Vagina (tissue), 2 donors: ENCODE measurements at regions not wholly inside any gene's neighbourhood (a gene's known extent, or its start where the extent isn't known, plus 50 kb on each side); places are given as distances from the start of the nearest gene placed in this dataset.
A peak's percentile ranks its signal among the peaks of the same experiment; 100 is the strongest.

Experiments used
- DNase-seq, 2 donors: peaks; one replicate each; pipeline ENCODE4 v3.0.0-alpha.2; 2017; ENCODE audit errors: extremely low spot score in 2 of 2
- H3K27ac ChIP-seq: fragments of 200-600 bp; sonication (generic); one replicate; pipeline ENCODE4 v1.5.1; 2019
- H3K27me3 ChIP-seq: fragments of 200-600 bp; sonication (generic); one replicate; pipeline ENCODE4 v1.5.1; 2019
- H3K36me3 ChIP-seq, 2 donors: fragments of 200-600 bp; sonication (generic); one replicate each; pipeline ENCODE4 v1.5.1; 2017 to 2019
- H3K4me1 ChIP-seq: fragments of 200-600 bp; sonication (generic); one replicate; pipeline ENCODE4 v1.5.1; 2019
- H3K4me3 ChIP-seq, 2 donors: fragments of 200-600 bp; sonication (generic); 1 replicate in 1 of 2; 2 replicates in 1 of 2; pipeline ENCODE4 v1.5.1; 2016 to 2019
- H3K9me3 ChIP-seq: fragments of 200-600 bp; sonication (generic); one replicate; pipeline ENCODE4 v1.5.1; 2019
- POLR2A ChIP-seq, 2 donors: fragments of 450-650 bp; IDR thresholded peaks; one replicate each; pipeline ENCODE4 v1.6.1; 2017; ENCODE audit warnings: antibody characterized with exemption in 2 of 2, mild to moderate bottlenecking in 2 of 2, moderate library complexity in 2 of 2
- POLR2AphosphoS5 ChIP-seq, 2 donors: sonication (generic); formaldehyde crosslinking; IDR thresholded peaks; one replicate each; pipeline ENCODE4 v1.9.0; 2017; ENCODE audit warnings: antibody characterized with exemption in 2 of 2, mild to moderate bottlenecking in 2 of 2, low read depth in 1 of 2; ENCODE audit not compliant: insufficient read depth in 1 of 2
- intact Hi-C: fragments of 100-400 bp; cut with DNase I; formaldehyde crosslinking; loops from one replicate; pipeline ENCODE4 v1.15.1; 2023
- TF ChIP-seq, protein P1 (sequence below), 3 experiments: fragments of 450-650 bp in 2 of 3; fragments of 200-600 bp in 1 of 3; sonication (generic) in 1 of 3; IDR thresholded peaks; one replicate each; pipeline ENCODE4 v1.5.1; 2017 to 2019; ENCODE audit warnings: antibody characterized with exemption in 3 of 3, mild to moderate bottlenecking in 2 of 3, moderate library complexity in 2 of 3

DNA sequence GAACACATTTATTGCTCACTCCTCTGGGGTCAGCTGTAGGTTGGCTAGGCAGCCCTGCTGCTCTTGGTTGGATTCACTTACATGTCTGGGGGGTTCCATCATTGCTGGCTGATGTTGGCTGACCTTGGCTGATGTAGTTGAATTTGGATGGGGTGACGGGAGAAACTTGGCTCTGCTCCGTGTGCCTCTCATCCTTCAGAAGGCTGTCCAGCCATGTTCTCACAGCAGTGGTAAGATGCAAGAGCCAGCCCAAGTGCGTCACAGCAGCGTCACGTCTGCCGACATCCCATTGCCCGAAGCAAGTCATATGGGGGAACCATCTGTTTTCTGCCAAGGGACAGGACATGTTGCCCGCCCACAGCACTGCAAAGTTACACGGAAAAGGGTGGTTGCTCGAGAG, 613.5 kb downstream of the MATN1 start:
- H3K36me3 ChIP-seq, result no peaks in the 10 kb centered on the region
- H3K4me1 ChIP-seq, result peaks cover 5% of the 10 kb centered on the region
- H3K9me3 ChIP-seq, result no peaks in the 10 kb centered on the region
- peak in 1 of 2 donors; percentile 90 for DNase-seq
- intact Hi-C loops, result no loop called here
- H3K27me3 ChIP-seq, result no peaks in the 10 kb centered on the region
- H3K27ac ChIP-seq, result no peak overlapping the region
- no peak overlapping the region for H3K4me3 ChIP-seq
- TF ChIP-seq POLR2AphosphoS5 (IDR thresholded peaks at IDR 0.05; ENCODE audit: insufficient read depth in 1 of 2, low read depth in 1 of 2) (peak in 1 of 2 donors; percentile 62), POLR2A (IDR thresholded peaks at IDR 0.05) (no peak)
- TF ChIP-seq, protein P1, sequence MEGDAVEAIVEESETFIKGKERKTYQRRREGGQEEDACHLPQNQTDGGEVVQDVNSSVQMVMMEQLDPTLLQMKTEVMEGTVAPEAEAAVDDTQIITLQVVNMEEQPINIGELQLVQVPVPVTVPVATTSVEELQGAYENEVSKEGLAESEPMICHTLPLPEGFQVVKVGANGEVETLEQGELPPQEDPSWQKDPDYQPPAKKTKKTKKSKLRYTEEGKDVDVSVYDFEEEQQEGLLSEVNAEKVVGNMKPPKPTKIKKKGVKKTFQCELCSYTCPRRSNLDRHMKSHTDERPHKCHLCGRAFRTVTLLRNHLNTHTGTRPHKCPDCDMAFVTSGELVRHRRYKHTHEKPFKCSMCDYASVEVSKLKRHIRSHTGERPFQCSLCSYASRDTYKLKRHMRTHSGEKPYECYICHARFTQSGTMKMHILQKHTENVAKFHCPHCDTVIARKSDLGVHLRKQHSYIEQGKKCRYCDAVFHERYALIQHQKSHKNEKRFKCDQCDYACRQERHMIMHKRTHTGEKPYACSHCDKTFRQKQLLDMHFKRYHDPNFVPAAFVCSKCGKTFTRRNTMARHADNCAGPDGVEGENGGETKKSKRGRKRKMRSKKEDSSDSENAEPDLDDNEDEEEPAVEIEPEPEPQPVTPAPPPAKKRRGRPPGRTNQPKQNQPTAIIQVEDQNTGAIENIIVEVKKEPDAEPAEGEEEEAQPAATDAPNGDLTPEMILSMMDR (IDR thresholded peaks at IDR 0.05), result no peak

DNA sequence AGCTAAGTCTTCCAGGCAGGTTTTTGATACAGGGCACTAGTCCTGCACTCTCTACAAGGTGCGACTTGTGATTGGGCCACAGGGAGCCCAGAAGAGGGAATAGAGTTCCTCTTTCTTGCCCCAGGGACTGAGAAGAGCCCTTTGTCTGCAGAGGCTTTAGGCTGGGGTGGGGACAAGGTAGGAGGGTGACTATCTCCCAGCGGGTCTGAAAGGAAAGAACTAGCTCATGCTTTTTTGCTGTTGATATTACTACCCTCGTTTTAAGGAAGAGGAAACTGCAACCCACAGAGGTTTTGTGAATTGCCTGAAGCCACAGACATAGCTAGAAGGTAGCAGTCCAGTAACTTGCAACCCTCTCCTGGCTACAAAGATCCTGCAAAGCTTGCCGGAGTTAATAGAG, 615.2 kb downstream of the MATN1 start:
- intact Hi-C loops, result no loop called here
- DNase-seq, result no peak
- Histone ChIP-seq H3K36me3 (no peaks in the 10 kb centered on the region), H3K27ac (no peak overlapping the region), H3K4me1 (peaks cover 5% of the 10 kb centered on the region), H3K4me3 (no peak overlapping the region), H3K27me3 (no peaks in the 10 kb centered on the region), H3K9me3 (no peaks in the 10 kb centered on the region)
- TF ChIP-seq, protein P1 (IDR thresholded peaks at IDR 0.05), result no peak
- TF ChIP-seq POLR2A (IDR thresholded peaks at IDR 0.05) (no peak), POLR2AphosphoS5 (IDR thresholded peaks at IDR 0.05; ENCODE audit: insufficient read depth in 1 of 2, low read depth in 1 of 2) (no peak)

GRCh38 chr1:30106125-30106524, 617.3 kb downstream of the MATN1 start:
- Histone ChIP-seq H3K27me3 (no peaks in the 10 kb centered on the region), H3K36me3 (no peaks in the 10 kb centered on the region), H3K27ac (no peak overlapping the region), H3K9me3 (no peaks in the 10 kb centered on the region), H3K4me1 (no peaks in the 10 kb centered on the region), H3K4me3 (no peak overlapping the region)
- DNase-seq, result no peak
- intact Hi-C loops, result no loop called here
- TF ChIP-seq, protein P1 (IDR thresholded peaks at IDR 0.05), result peak in 1 of 3 experiments; percentile 11
- TF ChIP-seq POLR2AphosphoS5 (IDR thresholded peaks at IDR 0.05; ENCODE audit: insufficient read depth in 1 of 2, low read depth in 1 of 2), result no peak

DNA sequence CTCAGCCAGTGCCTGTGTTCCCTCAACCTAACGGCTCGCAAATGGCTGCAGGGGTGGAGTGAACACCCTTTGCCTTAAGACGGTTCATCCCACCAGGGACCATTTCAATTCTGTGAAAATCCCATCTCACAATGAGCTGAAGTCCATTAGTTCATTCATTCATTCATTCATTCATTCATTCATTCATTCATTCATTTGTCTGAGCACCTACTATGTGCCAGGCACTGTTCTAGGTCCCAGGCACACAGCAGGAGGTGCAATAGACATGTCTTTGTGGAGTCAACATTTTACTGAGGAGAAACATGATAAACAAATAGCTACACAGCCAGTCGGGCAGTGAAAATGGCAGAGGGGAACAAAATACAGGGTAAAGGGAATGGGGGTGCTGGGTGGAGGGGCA, 618.8 kb downstream of the MATN1 start:
- no peak for DNase-seq
- TF ChIP-seq POLR2A (IDR thresholded peaks at IDR 0.05), result no peak
- TF ChIP-seq, protein P1 (IDR thresholded peaks at IDR 0.05), result no peak
- TF ChIP-seq POLR2AphosphoS5 (IDR thresholded peaks at IDR 0.05; ENCODE audit: insufficient read depth in 1 of 2, low read depth in 1 of 2), result no peak
- Histone ChIP-seq H3K27me3 (no peaks in the 10 kb centered on the region), H3K4me3 (no peak overlapping the region), H3K36me3 (no peaks in the 10 kb centered on the region), H3K9me3 (no peaks in the 10 kb centered on the region), H3K4me1 (no peaks in the 10 kb centered on the region), H3K27ac (no peak overlapping the region)
- intact Hi-C loops, result no loop called here

DNA sequence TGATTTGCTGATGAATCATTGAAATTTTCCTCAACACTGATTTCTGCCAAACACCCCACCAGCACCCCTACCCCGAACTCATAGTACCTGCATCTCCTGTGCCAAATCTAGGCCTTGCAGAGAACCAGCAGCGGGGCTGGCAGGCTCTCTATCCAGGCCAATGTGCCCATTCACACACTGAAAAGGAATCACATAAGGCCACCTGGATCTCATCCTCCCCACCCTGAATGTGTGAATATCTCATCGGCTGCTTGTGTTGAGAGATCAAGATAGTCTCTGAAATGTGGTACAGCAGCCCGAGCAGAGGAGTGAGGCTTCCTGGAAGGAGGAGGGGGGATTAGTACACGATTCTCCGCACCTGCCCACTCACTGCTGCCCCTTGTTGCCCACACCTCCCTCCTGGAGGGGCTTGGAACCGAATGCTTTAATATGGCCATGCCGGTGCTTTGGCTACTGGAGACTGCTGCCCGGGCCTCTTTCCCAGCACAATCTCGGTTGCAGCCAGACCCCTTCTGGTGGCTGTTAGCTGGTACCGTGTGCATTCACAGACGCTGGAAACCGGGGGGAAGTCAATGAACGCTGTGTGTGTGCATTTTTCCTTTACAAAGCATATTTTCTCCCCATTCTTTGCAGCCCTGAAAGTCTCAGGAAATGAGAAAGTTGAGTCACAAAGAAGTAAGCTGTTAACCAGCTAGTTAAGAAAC, 619.5 kb downstream of the MATN1 start:
- no peaks in the 10 kb centered on the region for H3K36me3 ChIP-seq
- H3K4me1 ChIP-seq, result no peaks in the 10 kb centered on the region
- intact Hi-C loops, result no loop called here
- no peaks in the 10 kb centered on the region for H3K27me3 ChIP-seq
- TF ChIP-seq, protein P1 (IDR thresholded peaks at IDR 0.05), result no peak
- TF ChIP-seq POLR2A (IDR thresholded peaks at IDR 0.05) (no peak), POLR2AphosphoS5 (IDR thresholded peaks at IDR 0.05; ENCODE audit: insufficient read depth in 1 of 2, low read depth in 1 of 2) (no peak)
- no peak for DNase-seq
- no peaks in the 10 kb centered on the region for H3K9me3 ChIP-seq
- H3K4me3 ChIP-seq, result no peak overlapping the region
- H3K27ac ChIP-seq, result no peak overlapping the region
